ENCODE measurements at regions not wholly inside any gene's neighbourhood (a gene's known extent, or its start where the extent isn't known, plus 50 kb on each side); places are given as distances from the start of the nearest gene placed in this dataset.
A peak's percentile ranks its signal among the peaks of the same experiment; 100 is the strongest.

DNA sequence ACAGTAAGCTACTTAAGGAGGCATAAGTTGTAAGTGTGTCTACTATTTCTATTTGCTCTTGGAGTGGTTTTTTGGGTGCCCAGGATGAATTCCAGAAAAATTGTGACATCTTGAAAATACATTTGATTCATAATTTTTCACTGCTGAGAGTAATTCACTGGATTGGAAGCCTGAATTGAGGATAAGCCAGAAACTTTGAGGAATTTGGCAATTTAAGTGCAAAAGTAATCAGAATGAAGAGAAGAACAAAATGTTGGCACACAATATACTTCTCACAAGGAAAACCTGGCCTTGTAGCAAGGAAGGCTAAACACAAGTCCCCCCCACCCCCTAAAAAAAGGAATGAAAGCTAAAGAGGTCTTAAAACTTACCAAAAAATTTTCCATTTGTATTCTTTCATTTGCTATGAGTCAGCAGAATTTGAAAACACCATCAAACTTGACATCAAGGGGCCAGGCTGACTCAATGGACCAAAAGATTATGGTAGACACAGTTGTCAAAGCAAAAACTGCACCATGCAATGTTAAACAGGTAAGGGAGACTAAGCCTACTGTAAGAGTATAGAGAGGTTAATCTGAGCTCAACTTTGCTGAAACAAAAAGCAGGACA, 840.0 kb downstream of the FRK start:
- ChIA-PET POLR2A (no interaction called here), CTCF (ENCODE audit: low intra/inter-chr PET ratio) (no interaction called here)
- peak; percentile 49 for TF ChIP-seq ZNF316 (IDR thresholded peaks at IDR 0.05)
- no peak for TF ChIP-seq TCF7 (IDR thresholded peaks at IDR 0.05; ENCODE audit: borderline replicate concordance)
- TF ChIP-seq NUFIP1 (IDR thresholded peaks at IDR 0.05; ENCODE audit: partially characterized antibody), result no peak
- peak; percentile 47 for TF ChIP-seq MAFG (tag; conservative IDR thresholded peaks at IDR 0.05)
- no peak for TF ChIP-seq ZNF282 (CRISPR knock-in tag; IDR thresholded peaks at IDR 0.05)
- TF ChIP-seq MAFF (IDR thresholded peaks at IDR 0.05; ENCODE audit: low read length), result peak; percentile 33; the same call in 1 of the 2 replicates
- TF ChIP-seq SIN3B (IDR thresholded peaks at IDR 0.05; ENCODE audit: low read depth), result no peak
- in situ Hi-C loops (cut with MboI), result no loop called here
- intact Hi-C loops (cut with micrococcal nuclease), result no loop called here
- H3K9ac ChIP-seq (ENCODE audit: insufficient read depth in 1 of 2, low read depth in 2 of 2, low read length in 2 of 2), result no peak overlapping the region
- no TSS peak for BruUV-seq (replicated peaks)
- H4K20me1 ChIP-seq (replicated peaks; ENCODE audit: control insufficient read depth, insufficient read depth, low read length), result no peaks in the 10 kb centered on the region
- no peaks in the 10 kb centered on the region for H3K36me3 ChIP-seq (ENCODE audit: control insufficient read depth, insufficient read depth, low read length)
- H3K4me1 ChIP-seq (replicated peaks in 1 of 2; ENCODE audit: control insufficient read depth in 2 of 2, insufficient read depth in 2 of 2, low read length in 2 of 2), result no peaks in the 10 kb centered on the region
- no peaks in the 10 kb centered on the region for H3K27me3 ChIP-seq (ENCODE audit: control insufficient read depth in 2 of 2, insufficient read depth in 2 of 2, low read length in 2 of 2)
- no peak for ATAC-seq
- H3K4me2 ChIP-seq (ENCODE audit: insufficient read depth, low read length), result no peak overlapping the region
- DNase-seq (ENCODE audit: extremely low read depth in 1 of 4, low spot score in 3 of 4), result no peak
- H2AFZ ChIP-seq (ENCODE audit: low read depth, low read length), result no peak overlapping the region
- H3K4me3 ChIP-seq, result no peak overlapping the region
- no peaks in the 10 kb centered on the region for H3K9me1 ChIP-seq (ENCODE audit: control insufficient read depth, insufficient read depth, low read length)
- H3K9me3 ChIP-seq (replicated peaks; ENCODE audit: control insufficient read depth, insufficient read depth, low read depth, low read length), result no peaks in the 10 kb centered on the region
- H3K27ac ChIP-seq (ENCODE audit: extremely low read depth, low read depth, low read length), result no peak overlapping the region
- FAIRE-seq, result no peak
- no peaks in the 10 kb centered on the region for H3K79me2 ChIP-seq (ENCODE audit: control insufficient read depth, insufficient read depth, low read length)

DNA sequence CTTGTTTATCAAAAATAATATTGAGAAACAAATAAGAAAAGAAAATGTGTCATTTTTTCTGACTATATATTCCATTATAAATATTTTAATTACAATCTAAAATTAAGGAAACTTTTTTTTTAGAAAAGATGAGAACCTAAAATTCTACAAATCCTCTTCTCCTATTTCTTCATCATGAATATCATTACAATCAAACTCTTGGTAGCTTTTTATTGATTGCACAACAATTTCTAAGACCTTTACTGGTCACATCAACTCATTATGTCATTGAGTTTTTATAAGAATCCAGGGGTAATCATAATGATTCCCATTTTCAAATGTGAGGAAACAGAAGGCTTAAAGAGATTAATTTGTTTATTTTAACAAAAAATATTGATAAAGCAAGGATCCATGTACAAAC, 841.0 kb downstream of the FRK start:
- Histone ChIP-seq H3K27ac (ENCODE audit: extremely low read depth, low read depth, low read length) (no peak overlapping the region), H3K9ac (ENCODE audit: insufficient read depth in 1 of 2, low read depth in 2 of 2, low read length in 2 of 2) (no peak overlapping the region), H3K36me3 (ENCODE audit: control insufficient read depth, insufficient read depth, low read length) (no peaks in the 10 kb centered on the region), H3K9me3 (replicated peaks; ENCODE audit: control insufficient read depth, insufficient read depth, low read depth, low read length) (no peaks in the 10 kb centered on the region), H4K20me1 (replicated peaks; ENCODE audit: control insufficient read depth, insufficient read depth, low read length) (no peaks in the 10 kb centered on the region), H2AFZ (ENCODE audit: low read depth, low read length) (no peak overlapping the region), H3K4me1 (replicated peaks in 1 of 2; ENCODE audit: control insufficient read depth in 2 of 2, insufficient read depth in 2 of 2, low read length in 2 of 2) (no peaks in the 10 kb centered on the region), H3K9me1 (ENCODE audit: control insufficient read depth, insufficient read depth, low read length) (no peaks in the 10 kb centered on the region), H3K27me3 (ENCODE audit: control insufficient read depth in 2 of 2, insufficient read depth in 2 of 2, low read length in 2 of 2) (no peaks in the 10 kb centered on the region), H3K79me2 (ENCODE audit: control insufficient read depth, insufficient read depth, low read length) (no peaks in the 10 kb centered on the region), H3K4me2 (ENCODE audit: insufficient read depth, low read length) (no peak overlapping the region), H3K4me3 (no peak overlapping the region)
- ATAC-seq, result no peak
- BruUV-seq (replicated peaks), result no TSS peak
- intact Hi-C loops (cut with micrococcal nuclease), result no loop called here
- no peak for DNase-seq (ENCODE audit: extremely low read depth in 1 of 4, low spot score in 3 of 4)
- FAIRE-seq, result no peak
- in situ Hi-C loops (cut with MboI), result no loop called here
- ChIA-PET POLR2A (no interaction called here), CTCF (ENCODE audit: low intra/inter-chr PET ratio) (no interaction called here)
- TF ChIP-seq CEBPB (tag; IDR thresholded peaks at IDR 0.05) (peak; percentile 54; the same call in 1 of the 2 replicates), FOXK2 (conservative IDR thresholded peaks at IDR 0.05 in 1 of 2, IDR thresholded peaks at IDR 0.05 in 1 of 2; ENCODE audit: low read depth in 2 of 2) (no peak), CEBPG (CRISPR knock-in tag; IDR thresholded peaks at IDR 0.05) (no peak), CEBPG (tag; conservative IDR thresholded peaks at IDR 0.05 in 1 of 2, IDR thresholded peaks at IDR 0.05 in 1 of 2) (peak in 1 of 2 experiments; percentile 81; a peak in 2 of 4 replicates), ETV6 (IDR thresholded peaks at IDR 0.05; ENCODE audit: borderline replicate concordance in 1 of 2, low read depth in 2 of 2, low read length in 1 of 2) (no peak), ETV6 (CRISPR knock-in tag; IDR thresholded peaks at IDR 0.05; ENCODE audit: borderline replicate concordance) (no peak), GTF2F1 (IDR thresholded peaks at IDR 0.05; ENCODE audit: low read depth, low read length) (no peak), CBFB (CRISPR knock-in tag; IDR thresholded peaks at IDR 0.05) (no peak)
- TF ChIP-seq, protein P1, sequence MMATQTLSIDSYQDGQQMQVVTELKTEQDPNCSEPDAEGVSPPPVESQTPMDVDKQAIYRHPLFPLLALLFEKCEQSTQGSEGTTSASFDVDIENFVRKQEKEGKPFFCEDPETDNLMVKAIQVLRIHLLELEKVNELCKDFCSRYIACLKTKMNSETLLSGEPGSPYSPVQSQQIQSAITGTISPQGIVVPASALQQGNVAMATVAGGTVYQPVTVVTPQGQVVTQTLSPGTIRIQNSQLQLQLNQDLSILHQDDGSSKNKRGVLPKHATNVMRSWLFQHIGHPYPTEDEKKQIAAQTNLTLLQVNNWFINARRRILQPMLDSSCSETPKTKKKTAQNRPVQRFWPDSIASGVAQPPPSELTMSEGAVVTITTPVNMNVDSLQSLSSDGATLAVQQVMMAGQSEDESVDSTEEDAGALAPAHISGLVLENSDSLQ (IDR thresholded peaks at IDR 0.05), result no peak
- TF ChIP-seq, protein P2, sequence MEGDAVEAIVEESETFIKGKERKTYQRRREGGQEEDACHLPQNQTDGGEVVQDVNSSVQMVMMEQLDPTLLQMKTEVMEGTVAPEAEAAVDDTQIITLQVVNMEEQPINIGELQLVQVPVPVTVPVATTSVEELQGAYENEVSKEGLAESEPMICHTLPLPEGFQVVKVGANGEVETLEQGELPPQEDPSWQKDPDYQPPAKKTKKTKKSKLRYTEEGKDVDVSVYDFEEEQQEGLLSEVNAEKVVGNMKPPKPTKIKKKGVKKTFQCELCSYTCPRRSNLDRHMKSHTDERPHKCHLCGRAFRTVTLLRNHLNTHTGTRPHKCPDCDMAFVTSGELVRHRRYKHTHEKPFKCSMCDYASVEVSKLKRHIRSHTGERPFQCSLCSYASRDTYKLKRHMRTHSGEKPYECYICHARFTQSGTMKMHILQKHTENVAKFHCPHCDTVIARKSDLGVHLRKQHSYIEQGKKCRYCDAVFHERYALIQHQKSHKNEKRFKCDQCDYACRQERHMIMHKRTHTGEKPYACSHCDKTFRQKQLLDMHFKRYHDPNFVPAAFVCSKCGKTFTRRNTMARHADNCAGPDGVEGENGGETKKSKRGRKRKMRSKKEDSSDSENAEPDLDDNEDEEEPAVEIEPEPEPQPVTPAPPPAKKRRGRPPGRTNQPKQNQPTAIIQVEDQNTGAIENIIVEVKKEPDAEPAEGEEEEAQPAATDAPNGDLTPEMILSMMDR (IDR thresholded peaks at IDR 0.05 in 2 of 3, conservative IDR thresholded peaks at IDR 0.05 in 1 of 3; ENCODE audit: insufficient read depth in 2 of 3, low read depth in 1 of 3, low read length in 3 of 3), result no peak

Measured in K562 (cell line).